PC-3 (cell line): ENCODE measurements at regions not wholly inside any gene's neighbourhood (a gene's known extent, or its start where the extent isn't known, plus 50 kb on each side); places are given as distances from the start of the nearest gene placed in this dataset.

Experiments used
- EZH2 ChIP-seq: fragments of 300-600 bp; sonication (generic); IDR thresholded peaks from one replicate; pipeline ENCODE4 v1.6.1; 2017; ENCODE audit warnings: antibody characterized with exemption, mild to moderate bottlenecking, low read length; ENCODE audit not compliant: unreplicated experiment
- TF ChIP-seq, protein P1 (sequence below): fragments of 300-600 bp; sonication (generic); conservative IDR thresholded peaks from 2 replicates; pipeline ENCODE4 v1.5.1; 2017; ENCODE audit warnings: antibody characterized with exemption, low read depth, mild to moderate bottlenecking, low read length

DNA sequence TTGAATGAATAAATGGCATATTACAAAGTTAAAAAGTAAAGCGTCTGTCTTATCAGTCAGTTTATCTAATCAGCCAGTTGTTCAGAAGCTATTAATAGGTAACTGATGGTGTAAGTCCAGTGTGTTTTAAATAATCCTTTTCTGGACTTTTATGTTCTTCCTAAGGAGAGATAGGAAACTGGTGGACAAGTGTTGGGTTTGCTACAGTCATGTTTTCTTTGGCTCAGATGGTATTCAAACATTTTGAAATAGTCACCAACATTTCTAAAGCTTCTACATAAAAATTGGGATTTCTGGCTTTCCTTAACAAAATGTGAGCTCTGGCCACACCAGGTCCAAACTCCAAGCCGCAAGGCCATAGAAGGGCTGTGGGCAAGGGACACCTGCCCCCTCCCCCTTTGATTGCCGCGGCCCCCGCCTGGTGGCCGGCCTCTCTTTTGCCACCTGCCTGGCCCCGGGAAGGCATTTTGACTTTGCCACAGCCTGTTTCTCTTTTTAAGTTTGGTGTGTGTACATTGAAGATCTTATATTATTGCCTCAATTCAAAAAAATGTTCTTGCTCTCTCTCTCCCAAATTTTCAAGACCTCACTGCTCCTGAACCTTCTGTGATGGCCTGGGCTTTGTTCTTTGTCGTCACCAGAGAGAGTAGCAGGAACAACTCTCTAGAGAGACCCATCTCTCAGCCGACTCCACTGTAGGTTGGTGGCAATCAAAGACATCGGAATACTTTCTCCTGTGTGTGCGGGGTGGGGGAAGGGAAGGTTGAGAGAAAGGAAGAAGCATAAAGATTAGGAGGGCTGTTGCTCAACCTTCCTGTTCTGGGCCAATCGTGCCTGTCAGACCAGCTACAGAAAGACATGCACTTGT lies 84.0 kb upstream of the ZNF217 start:
- TF ChIP-seq, protein P1, sequence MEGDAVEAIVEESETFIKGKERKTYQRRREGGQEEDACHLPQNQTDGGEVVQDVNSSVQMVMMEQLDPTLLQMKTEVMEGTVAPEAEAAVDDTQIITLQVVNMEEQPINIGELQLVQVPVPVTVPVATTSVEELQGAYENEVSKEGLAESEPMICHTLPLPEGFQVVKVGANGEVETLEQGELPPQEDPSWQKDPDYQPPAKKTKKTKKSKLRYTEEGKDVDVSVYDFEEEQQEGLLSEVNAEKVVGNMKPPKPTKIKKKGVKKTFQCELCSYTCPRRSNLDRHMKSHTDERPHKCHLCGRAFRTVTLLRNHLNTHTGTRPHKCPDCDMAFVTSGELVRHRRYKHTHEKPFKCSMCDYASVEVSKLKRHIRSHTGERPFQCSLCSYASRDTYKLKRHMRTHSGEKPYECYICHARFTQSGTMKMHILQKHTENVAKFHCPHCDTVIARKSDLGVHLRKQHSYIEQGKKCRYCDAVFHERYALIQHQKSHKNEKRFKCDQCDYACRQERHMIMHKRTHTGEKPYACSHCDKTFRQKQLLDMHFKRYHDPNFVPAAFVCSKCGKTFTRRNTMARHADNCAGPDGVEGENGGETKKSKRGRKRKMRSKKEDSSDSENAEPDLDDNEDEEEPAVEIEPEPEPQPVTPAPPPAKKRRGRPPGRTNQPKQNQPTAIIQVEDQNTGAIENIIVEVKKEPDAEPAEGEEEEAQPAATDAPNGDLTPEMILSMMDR: no peak
- TF ChIP-seq EZH2: no peak
